ENCODE measurements at regions not wholly inside any gene's neighbourhood (a gene's known extent, or its start where the extent isn't known, plus 50 kb on each side); places are given as distances from the start of the nearest gene placed in this dataset.

DNA sequence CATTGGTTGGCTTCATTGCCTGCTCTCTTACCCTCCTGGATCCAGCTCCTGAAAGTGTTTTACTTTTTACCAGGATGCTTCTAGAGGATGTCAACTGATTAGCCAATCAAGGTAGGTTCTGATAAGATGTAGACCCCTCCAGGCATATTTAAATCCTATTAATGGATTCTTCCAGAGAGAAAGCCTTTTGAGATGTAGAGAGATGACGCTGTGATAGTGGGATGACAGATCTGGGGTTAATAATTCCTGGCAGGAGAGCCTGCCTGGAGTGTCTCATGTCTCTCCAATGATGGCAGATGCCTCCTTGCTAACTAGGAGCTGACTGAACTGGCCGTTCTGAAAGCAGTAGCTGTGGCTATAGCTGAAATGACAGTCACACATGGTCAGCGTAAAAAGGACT, 116.9 kb upstream of the DTNBP1 start:
- TF ChIP-seq POLR2A (IDR thresholded peaks at IDR 0.05; ENCODE audit: low read length) (no peak), GATA1 (IDR thresholded peaks at IDR 0.05; ENCODE audit: low read depth, low read length) (no peak)
